Esophagus squamous epithelium (tissue), 4 donors: ENCODE measurements at regions not wholly inside any gene's neighbourhood (a gene's known extent, or its start where the extent isn't known, plus 50 kb on each side); places are given as distances from the start of the nearest gene placed in this dataset.

Experiments
- CTCF ChIP-seq, 6 experiments: fragments of 450-650 bp in 4 of 6; fragments of 200-600 bp in 2 of 6; sonication (generic) in 2 of 6; IDR thresholded peaks; one replicate each; pipeline ENCODE4 v1.5.1; 2016 to 2019; ENCODE audit warnings: antibody characterized with exemption in 6 of 6, mild to moderate bottlenecking in 4 of 6, moderate library complexity in 4 of 6
- POLR2A ChIP-seq, 4 donors: fragments of 450-650 bp; IDR thresholded peaks; one replicate each; pipeline ENCODE4 v1.6.1; 2017; ENCODE audit warnings: antibody characterized with exemption in 4 of 4, mild to moderate bottlenecking in 4 of 4, moderate library complexity in 3 of 4

GRCh38 chr16:55421226-55421625, 57.8 kb upstream of the MMP2 start:
- TF ChIP-seq CTCF (IDR thresholded peaks at IDR 0.05): no peak
- TF ChIP-seq POLR2A (IDR thresholded peaks at IDR 0.05): no peak
